HL-60/S4 treated with phorbol 12-myristate 13-acetate at 8.2 ng/mL for 4 days and 3 days (cell line): ENCODE measurements at regions not wholly inside any gene's neighbourhood (a gene's known extent, or its start where the extent isn't known, plus 50 kb on each side); places are given as distances from the start of the nearest gene placed in this dataset.

ENCODE experiments used
- in situ Hi-C: fragments of 300-500 bp; cut with MboI; formaldehyde crosslinking; loops from 2 replicates; pipeline ENCODE4 v1.15.0; 2022; ENCODE audit warnings: low sequenced_read_pairs

GRCh38 chr12:75908961-75909605, 122.5 kb downstream of the PHLDA1 start:
- in situ Hi-C loops: no loop called here

GRCh38 chr12:75905922-75906321, 125.7 kb downstream of the PHLDA1 start:
- in situ Hi-C loops: no loop called here

GRCh38 chr12:75900781-75901254, 130.8 kb downstream of the PHLDA1 start:
- in situ Hi-C loops: no loop called here

- in situ Hi-C loops: no loop called here
Measured at GRCh38 chr12:75900226-75900625, 131.3 kb downstream of the PHLDA1 start.

GRCh38 chr12:75894965-75895754, 136.4 kb downstream of the PHLDA1 start:
- in situ Hi-C loops: no loop called here

GRCh38 chr12:75893765-75894164, 137.8 kb downstream of the PHLDA1 start:
- in situ Hi-C loops: no loop called here

GRCh38 chr12:75892731-75893408, 138.7 kb downstream of the PHLDA1 start:
- in situ Hi-C loops: no loop called here

- in situ Hi-C loops: no loop called here
Measured at GRCh38 chr12:75891072-75891471, 140.5 kb downstream of the PHLDA1 start.

GRCh38 chr12:75890660-75891059, 140.9 kb downstream of the PHLDA1 start:
- in situ Hi-C loops: no loop called here

- in situ Hi-C loops: no loop called here
Measured at GRCh38 chr12:75890141-75890540, 141.4 kb downstream of the PHLDA1 start.

GRCh38 chr12:75888874-75889613, 142.5 kb downstream of the PHLDA1 start:
- in situ Hi-C loops: no loop called here

GRCh38 chr12:75888399-75888798, 143.2 kb downstream of the PHLDA1 start:
- in situ Hi-C loops: no loop called here

- in situ Hi-C loops: no loop called here
Measured at GRCh38 chr12:75887979-75888378, 143.6 kb downstream of the PHLDA1 start.

- in situ Hi-C loops: no loop called here
Measured at GRCh38 chr12:75884465-75884985, 147.1 kb downstream of the PHLDA1 start.

- in situ Hi-C loops: no loop called here
Measured at GRCh38 chr12:75883241-75883640, 148.3 kb downstream of the PHLDA1 start.

GRCh38 chr12:75882421-75882820, 149.2 kb downstream of the PHLDA1 start:
- in situ Hi-C loops: no loop called here

GRCh38 chr12:75881920-75882319, 149.7 kb downstream of the PHLDA1 start:
- in situ Hi-C loops: no loop called here

GRCh38 chr12:75877763-75878621, 153.6 kb downstream of the PHLDA1 start:
- in situ Hi-C loops: no loop called here

- in situ Hi-C loops: no loop called here
Measured at GRCh38 chr12:75876832-75877762, 154.5 kb downstream of the PHLDA1 start.
